HG03378 (cell line): ENCODE measurements at regions not wholly inside any gene's neighbourhood (a gene's known extent, or its start where the extent isn't known, plus 50 kb on each side); places are given as distances from the start of the nearest gene placed in this dataset.

ENCODE experiments used
- ATAC-seq: cut with Tn5 transposase; IDR thresholded peaks from one replicate; pipeline ENCODE4 v1.9.1; 2021; ENCODE audit warnings: mild to moderate bottlenecking, moderate library complexity; ENCODE audit not compliant: unreplicated experiment

DNA sequence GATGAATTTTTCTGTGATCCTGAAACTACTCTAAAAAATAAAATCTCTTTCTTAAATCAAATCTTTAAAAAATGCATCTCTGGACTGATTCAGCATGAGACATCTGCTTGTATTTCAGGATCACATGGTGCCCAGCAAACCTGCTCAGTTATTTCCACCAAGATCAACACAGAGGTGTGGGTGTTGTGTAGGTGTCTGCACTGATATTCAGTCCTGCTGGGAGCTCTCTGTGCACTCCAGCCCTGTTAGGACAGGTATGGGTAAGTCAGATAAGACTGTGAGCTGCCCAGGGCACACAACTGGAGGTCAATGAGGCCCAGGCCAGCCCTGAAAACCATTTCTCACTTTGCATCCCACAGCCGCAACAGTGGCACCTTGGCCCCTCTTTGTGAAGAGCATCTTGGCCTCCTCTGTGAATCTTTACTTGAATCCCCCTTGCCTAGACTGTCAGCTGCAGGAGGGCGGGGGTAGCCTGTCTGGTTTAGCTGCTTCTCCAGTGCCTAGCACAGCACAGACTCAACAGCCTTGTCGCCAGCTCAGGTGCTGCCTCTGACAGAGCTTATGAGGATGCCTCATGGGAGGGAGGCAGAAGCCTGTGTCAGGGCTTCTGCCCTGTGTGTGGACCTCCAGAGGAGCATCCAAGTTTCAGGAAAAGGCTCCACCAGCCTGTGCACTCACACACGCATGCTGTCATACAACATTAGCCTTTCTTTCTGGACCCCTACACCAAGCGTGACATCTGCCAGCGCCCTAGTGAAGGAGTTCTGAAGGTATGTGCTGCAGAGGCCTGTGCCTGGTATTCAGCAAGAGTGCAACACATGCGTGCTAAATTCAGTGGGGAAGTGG, 187.6 kb upstream of the CST7 start:
- ATAC-seq: no peak

DNA sequence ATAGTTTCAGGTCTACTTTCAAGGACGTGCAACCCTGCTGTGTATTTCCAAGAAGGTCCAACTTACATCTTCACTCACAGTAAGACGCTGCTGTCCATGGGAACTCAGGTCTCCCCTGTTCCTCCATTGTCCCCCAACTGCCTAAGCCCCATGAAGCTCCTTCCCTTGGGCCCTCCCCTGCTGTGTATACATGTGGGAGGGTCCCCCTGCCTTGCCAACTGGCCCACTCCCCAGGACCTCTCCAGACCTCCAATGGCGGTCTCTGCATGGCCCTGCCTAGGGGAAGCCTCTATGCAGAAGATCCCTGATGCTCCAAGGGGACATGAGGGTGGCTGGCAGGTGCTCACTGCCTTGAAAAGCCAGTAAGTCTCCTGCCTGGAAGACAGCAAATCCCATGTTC, 186.7 kb upstream of the CST7 start:
- no peak for ATAC-seq

- ATAC-seq: no peak
These were observed 186.2 kb upstream of the CST7 start for GRCh38 chr20:24762791-24763350.

GRCh38 chr20:24763386-24764026, 185.6 kb upstream of the CST7 start:
- ATAC-seq: no peak

DNA sequence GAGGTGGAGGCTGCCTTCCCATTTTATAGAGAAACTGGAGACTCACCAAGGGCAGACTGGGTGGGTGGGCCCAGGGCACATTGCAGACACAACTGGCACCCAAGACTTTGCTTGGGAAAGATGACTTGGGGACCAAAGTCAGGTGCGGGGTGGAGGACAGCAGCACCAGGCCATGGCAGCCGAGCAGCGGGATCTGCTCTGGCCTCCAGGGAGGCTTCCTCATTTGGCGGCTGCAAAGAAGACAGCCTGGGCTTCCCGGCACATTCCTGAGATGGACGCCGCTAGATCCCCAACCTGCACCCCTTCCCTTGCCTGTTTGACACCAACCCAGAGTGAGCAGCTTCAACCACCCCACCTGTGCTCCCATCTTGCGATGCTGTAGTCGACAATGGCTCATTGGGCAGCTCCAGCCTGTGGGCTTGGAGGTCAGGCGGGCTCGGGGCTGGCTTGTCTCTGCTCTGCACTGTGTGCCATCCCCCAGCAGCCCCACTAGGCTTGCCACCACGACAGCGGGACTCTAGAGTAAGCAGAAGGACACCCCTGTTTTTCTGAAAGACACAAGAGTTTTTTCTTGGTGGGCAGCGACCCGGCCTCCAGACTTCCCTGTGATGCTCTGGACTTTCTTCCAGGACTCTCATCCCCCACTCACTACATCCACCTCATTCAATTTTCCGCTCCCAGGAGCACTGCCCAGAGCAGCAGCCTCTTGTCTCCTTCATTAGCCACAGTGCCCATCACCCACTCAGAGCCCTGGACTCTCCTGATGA, 184.9 kb upstream of the CST7 start:
- no peak for ATAC-seq

DNA sequence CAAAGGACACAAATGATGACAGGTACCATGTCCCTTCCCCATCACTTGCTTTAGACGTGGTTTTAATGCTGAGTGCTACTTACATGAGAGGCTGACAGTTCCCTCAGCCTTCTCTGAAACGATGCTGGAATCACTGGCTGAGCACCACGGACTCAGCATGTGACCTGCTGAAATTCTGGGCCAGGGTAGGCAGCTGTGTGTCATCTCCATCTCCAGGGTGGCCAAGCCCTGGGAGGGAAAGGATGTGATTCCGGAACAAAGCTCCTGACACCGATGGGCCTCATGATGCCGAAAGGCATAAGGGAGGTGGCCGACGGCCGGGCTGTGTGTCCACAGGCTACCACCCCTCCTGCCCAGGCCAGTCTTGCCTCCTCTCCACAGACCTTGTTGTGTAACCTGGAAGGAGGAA, 184.3 kb upstream of the CST7 start:
- ATAC-seq: no peak

GRCh38 chr20:24765316-24766142, 183.5 kb upstream of the CST7 start:
- ATAC-seq: no peak

- no peak for ATAC-seq
These were observed 182.9 kb upstream of the CST7 start for GRCh38 chr20:24766143-24766527.

DNA sequence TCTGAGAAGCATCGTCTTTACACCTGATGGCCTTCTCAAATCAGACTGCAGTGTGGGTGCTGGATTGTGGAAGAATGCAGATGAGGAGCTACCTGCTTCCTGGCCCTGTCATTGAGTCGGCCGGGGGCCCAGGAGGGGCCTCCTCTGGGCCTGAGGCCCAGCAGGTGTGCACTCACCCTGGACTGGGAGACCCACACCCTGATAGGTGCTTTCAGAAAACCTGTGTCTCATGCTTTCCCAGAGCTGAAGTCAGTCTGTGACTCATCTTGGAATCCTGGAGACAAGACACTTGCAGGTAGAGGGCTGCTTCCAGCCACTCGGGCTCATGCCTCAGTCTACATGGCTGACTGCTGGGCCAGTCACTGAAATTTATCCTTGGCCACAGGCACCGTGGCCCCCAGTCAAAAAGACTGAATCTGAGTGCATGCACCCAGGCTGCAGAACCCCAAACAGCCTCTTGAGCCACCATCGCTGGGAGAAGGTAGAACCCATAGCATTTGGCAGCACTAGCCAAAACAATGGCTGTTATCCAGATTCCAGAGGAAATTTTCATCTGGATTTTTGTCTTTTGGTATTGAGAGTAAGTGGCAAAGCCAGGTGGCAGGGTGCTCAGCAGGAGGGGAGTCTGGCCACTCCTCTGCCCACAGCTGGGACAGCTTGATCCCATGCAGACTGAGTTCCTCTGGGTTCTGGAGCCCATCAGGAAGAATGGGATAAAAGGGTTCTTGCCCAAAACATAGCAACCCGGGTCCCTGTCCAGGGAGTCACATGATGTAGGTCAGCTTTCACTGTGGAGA, 182.0 kb upstream of the CST7 start:
- ATAC-seq: no peak

DNA sequence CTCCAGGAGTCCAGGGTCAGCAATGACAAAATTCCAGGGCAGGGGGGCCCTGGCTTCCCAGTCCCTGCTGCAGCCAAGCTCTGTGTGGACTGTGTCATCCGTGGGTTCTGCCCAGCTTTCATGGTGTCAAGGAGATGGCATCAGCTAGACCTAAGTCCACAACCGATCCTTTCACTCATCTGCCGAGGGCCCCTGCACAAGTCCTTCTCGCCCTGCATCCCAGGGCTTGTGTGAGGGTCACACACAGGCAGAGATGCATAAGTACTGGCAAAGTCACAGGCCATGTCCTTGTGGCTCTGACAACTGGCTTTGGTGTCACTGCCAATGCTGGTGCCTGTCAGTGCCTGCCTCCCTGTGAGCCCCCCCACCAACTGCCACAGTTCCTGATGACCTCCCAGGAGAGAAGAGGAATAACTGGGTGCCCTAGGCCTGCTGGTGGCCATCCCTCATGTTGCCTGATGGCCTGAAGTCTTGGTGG, 181.4 kb upstream of the CST7 start:
- ATAC-seq: no peak

DNA sequence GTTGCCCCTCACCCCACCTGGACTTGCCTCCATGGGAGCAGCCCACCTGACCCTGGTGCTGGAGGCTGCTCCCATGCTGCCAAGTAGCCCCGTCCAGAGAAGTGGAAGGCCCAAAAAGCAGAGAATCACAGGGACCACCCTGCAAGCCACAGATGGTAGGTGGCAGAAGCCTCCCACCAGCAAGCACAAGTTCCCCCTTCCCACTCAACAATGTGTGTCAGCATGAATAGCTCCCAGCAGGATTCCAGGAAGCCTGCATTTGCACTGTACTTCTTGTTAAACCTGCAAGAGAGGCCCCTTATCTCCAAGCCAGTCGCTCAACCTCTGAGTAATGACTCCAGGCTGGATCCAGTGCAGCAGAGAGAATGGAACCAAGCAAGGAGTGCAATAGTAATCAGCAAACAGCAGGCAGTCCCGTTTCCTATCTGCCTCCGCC, 180.8 kb upstream of the CST7 start:
- ATAC-seq: no peak

DNA sequence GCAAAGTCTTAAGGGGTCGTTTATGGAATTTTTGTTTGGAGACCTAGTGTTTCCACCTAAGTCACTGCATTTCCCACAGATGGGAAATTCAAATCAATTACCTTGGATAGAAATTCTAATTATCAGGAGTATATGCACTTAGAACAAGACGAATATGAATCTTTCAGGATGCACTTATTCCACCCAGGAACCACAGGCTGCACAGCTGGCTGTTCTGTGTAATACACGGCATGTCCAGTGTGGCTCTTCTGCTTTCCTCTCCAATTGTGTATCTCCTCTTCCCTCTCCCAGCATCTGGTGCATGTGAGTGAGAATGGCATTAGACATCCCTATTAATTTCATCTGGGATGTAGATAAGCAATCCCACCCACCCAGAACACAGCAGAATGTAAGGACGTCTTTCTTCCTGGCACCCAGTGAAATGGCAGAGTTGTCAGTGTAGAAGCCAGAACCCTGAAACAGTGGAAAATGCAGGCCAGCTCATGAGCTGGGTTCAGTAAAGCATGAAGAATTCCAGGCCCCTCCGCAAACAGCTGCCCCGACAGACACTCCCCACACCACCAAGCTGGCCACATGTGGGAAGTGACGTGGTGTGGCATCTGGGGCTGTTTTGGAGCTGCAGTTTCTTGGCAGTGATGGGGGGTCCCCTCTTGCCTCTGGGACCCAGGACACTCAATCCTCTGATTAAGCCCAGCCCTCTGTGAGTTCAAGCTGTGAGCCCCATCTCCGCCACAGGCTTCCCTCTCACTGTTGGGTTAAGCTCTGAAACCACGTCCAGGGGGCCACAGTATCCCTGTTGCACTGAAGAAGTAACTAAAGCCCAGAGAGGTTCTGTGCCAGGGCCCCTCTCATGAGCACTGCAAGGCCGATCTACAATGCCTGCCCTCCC, 180.1 kb upstream of the CST7 start:
- no peak for ATAC-seq

DNA sequence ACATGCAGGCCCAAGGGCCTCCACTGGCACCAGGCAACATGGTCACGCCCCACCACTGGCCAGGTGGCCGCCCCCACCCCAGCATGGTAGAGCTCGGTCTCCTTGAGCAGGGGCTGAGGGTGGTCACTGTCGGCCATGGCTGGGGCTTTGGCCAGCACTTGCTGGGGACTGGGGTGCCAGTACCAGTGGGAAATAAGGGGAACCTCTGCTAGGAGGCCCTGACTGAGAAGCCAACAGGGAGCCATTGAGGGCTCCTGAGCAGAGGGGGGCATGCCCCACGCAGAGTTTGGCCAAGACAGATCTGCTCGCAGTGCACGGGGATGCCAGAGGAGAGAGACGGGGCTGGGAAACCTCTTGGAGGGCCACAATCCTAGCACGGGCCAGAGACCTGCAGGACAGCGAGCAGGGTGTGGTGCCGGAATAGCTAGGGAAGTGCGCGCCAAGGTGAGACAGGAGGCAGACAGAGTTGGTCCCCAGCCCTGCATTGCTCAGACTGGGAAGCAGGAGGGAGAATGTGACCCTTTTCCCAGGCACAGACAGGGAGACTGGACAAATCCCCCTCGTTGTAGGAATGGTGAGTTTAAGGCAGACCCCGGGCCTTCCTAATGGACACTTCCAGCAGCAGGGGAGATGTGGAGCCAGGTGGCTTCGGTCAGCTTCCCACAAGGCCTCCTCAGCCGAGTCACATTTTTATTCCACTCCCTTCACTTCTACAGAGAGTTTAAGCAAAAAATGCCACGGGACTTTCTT, 179.0 kb upstream of the CST7 start:
- ATAC-seq: no peak

DNA sequence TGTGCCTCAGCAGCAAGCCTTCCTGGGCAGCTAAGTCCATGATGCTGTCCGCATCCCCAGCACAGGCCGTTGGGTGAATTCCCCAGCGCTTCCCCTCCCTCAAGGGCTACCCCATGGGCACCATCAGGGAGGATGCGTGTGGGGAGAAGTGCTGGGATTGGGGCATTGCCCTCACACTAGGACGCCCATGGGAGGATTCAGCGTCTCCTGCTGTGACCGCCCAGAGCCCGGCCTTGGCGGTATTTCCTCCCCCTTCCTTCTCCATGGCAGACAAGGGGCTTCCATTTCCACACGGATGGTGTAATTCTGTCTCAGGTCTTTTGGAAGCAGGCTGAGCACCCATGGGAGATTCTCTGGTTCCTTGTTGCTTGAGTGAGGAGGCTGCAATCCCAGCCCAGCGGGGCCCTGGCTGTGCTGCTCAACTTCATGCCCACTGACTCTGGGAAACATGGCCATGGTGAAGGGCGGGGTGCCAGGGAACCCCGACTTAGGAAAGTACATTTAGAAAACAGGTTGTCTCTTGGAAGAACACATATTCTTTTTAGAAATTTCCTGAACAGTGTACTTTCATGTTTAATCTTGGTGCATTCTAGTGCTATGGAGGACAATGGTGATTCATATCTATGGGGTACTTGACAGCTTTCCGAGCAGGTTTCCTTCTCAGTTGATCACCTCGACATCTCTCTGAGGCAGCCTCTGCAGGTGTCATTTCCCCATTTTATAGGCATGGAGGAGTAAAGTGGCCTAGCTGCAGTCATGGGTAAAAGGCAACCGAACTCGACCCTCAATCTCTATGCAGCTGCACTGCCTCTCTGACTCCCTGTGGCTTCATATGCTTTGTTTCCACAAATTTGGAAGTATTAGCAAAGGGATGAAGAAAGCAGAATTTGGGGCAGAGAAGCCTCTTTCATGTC, 178.2 kb upstream of the CST7 start:
- no peak for ATAC-seq

GRCh38 chr20:24771542-24772061, 177.5 kb upstream of the CST7 start:
- ATAC-seq: no peak

GRCh38 chr20:24772667-24773066, 176.4 kb upstream of the CST7 start:
- no peak for ATAC-seq

- no peak for ATAC-seq
These were observed 175.9 kb upstream of the CST7 start for GRCh38 chr20:24773168-24773567.
